ENCODE measurements at regions not wholly inside any gene's neighbourhood (a gene's known extent, or its start where the extent isn't known, plus 50 kb on each side); places are given as distances from the start of the nearest gene placed in this dataset.

DNA sequence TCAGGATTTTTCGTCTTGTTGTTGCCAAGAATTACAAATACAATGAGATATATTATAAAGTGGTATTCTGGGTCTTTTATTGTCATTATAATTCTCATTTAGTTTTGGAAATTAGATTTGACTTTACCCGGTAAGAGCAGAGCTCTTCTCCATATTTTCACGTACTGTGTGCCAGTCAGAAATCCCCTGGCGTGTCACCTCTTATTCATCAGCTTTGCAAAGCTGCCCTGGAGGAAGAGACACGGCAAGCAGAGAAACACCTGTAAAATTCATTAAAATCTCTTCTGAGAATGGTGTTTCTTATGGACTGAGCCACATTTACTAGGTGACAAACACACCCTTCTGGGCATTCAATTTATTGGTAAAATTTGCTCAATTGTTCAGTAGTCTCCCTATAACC, 440.4 kb downstream of the HINT1 start:
- no peak overlapping the region for H3K4me3 ChIP-seq (ENCODE audit: low read length in 2 of 2)
- H3K36me3 ChIP-seq (ENCODE audit: control insufficient read depth in 2 of 2, insufficient read depth in 2 of 2, low read length in 2 of 2), result no peaks in the 10 kb centered on the region
- no peak overlapping the region for H3K27ac ChIP-seq (ENCODE audit: low read length)
- no peaks in the 10 kb centered on the region for H3K27me3 ChIP-seq (ENCODE audit: control insufficient read depth in 1 of 2, insufficient read depth in 2 of 2, low read length in 2 of 2)
- H3K4me1 ChIP-seq (ENCODE audit: control insufficient read depth, insufficient read depth, low read length), result no peaks in the 10 kb centered on the region
- H3K9ac ChIP-seq (ENCODE audit: low read length in 2 of 2), result no peak overlapping the region
- no peaks in the 10 kb centered on the region for H3K9me3 ChIP-seq (ENCODE audit: control insufficient read depth in 2 of 2, low read length in 2 of 2)

- Histone ChIP-seq H3K9ac (ENCODE audit: low read length in 2 of 2) (no peak overlapping the region), H3K4me1 (ENCODE audit: control insufficient read depth, insufficient read depth, low read length) (no peaks in the 10 kb centered on the region), H3K9me3 (ENCODE audit: control insufficient read depth in 2 of 2, low read length in 2 of 2) (no peaks in the 10 kb centered on the region), H3K36me3 (ENCODE audit: control insufficient read depth in 2 of 2, insufficient read depth in 2 of 2, low read length in 2 of 2) (no peaks in the 10 kb centered on the region), H3K27me3 (ENCODE audit: control insufficient read depth in 1 of 2, insufficient read depth in 2 of 2, low read length in 2 of 2) (no peaks in the 10 kb centered on the region), H3K4me3 (ENCODE audit: low read length in 2 of 2) (no peak overlapping the region), H3K27ac (ENCODE audit: low read length) (no peak overlapping the region)
Measured at GRCh38 chr5:130720355-130720754, 444.7 kb downstream of the HINT1 start.

DNA sequence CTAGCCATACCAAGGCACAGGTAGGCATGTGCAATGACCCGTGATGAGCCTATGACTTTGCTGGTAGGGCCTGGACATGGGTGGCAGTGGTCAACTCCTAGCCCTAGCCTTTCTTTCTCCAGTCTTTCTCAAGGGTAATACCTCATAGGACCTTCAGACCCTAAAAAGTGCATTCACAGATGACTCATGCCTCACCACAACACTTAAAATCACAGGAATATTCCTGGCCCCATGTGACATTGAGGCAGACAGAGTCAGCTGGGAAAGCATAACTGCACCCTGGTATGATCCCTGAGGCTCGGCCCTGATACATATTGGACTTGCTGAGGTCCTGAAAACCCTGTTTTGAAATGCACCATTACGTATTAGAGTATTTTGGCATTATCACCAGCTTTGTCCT, 449.5 kb downstream of the HINT1 start:
- no peak overlapping the region for H3K9ac ChIP-seq (ENCODE audit: low read length in 2 of 2)
- H3K27me3 ChIP-seq (ENCODE audit: control insufficient read depth in 1 of 2, insufficient read depth in 2 of 2, low read length in 2 of 2), result no peaks in the 10 kb centered on the region
- H3K4me3 ChIP-seq (ENCODE audit: low read length in 2 of 2), result no peak overlapping the region
- no peaks in the 10 kb centered on the region for H3K4me1 ChIP-seq (ENCODE audit: control insufficient read depth, insufficient read depth, low read length)
- H3K36me3 ChIP-seq (ENCODE audit: control insufficient read depth in 2 of 2, insufficient read depth in 2 of 2, low read length in 2 of 2), result no peaks in the 10 kb centered on the region
- H3K27ac ChIP-seq (ENCODE audit: low read length), result no peak overlapping the region
- H3K9me3 ChIP-seq (ENCODE audit: control insufficient read depth in 2 of 2, low read length in 2 of 2), result no peaks in the 10 kb centered on the region

GRCh38 chr5:130714200-130714599, 450.9 kb downstream of the HINT1 start:
- Histone ChIP-seq H3K4me1 (ENCODE audit: control insufficient read depth, insufficient read depth, low read length) (no peaks in the 10 kb centered on the region), H3K9me3 (ENCODE audit: control insufficient read depth in 2 of 2, low read length in 2 of 2) (no peaks in the 10 kb centered on the region), H3K27ac (ENCODE audit: low read length) (no peak overlapping the region)

GRCh38 chr5:130712324-130712723, 452.7 kb downstream of the HINT1 start:
- H3K4me1 ChIP-seq (ENCODE audit: control insufficient read depth, insufficient read depth, low read length), result no peaks in the 10 kb centered on the region
- no peak overlapping the region for H3K4me3 ChIP-seq (ENCODE audit: low read length in 2 of 2)
- H3K36me3 ChIP-seq (ENCODE audit: control insufficient read depth in 2 of 2, insufficient read depth in 2 of 2, low read length in 2 of 2), result no peaks in the 10 kb centered on the region
- H3K9ac ChIP-seq (ENCODE audit: low read length in 2 of 2), result no peak overlapping the region
- no peak overlapping the region for H3K27ac ChIP-seq (ENCODE audit: low read length)
- no peaks in the 10 kb centered on the region for H3K9me3 ChIP-seq (ENCODE audit: control insufficient read depth in 2 of 2, low read length in 2 of 2)
- H3K27me3 ChIP-seq (ENCODE audit: control insufficient read depth in 1 of 2, insufficient read depth in 2 of 2, low read length in 2 of 2), result no peaks in the 10 kb centered on the region

More at GRCh38 chr5:130714200-130714599, 450.9 kb downstream of the HINT1 start:
- no peak overlapping the region for H3K4me3 ChIP-seq (ENCODE audit: low read length in 2 of 2)
- no peaks in the 10 kb centered on the region for H3K27me3 ChIP-seq (ENCODE audit: control insufficient read depth in 1 of 2, insufficient read depth in 2 of 2, low read length in 2 of 2)
- no peak overlapping the region for H3K9ac ChIP-seq (ENCODE audit: low read length in 2 of 2)
- no peaks in the 10 kb centered on the region for H3K36me3 ChIP-seq (ENCODE audit: control insufficient read depth in 2 of 2, insufficient read depth in 2 of 2, low read length in 2 of 2)

- H3K27me3 ChIP-seq (ENCODE audit: control insufficient read depth in 1 of 2, insufficient read depth in 2 of 2, low read length in 2 of 2), result no peaks in the 10 kb centered on the region
- no peaks in the 10 kb centered on the region for H3K36me3 ChIP-seq (ENCODE audit: control insufficient read depth in 2 of 2, insufficient read depth in 2 of 2, low read length in 2 of 2)
- no peak overlapping the region for H3K9ac ChIP-seq (ENCODE audit: low read length in 2 of 2)
- no peaks in the 10 kb centered on the region for H3K4me1 ChIP-seq (ENCODE audit: control insufficient read depth, insufficient read depth, low read length)
- no peak overlapping the region for H3K27ac ChIP-seq (ENCODE audit: low read length)
- H3K4me3 ChIP-seq (ENCODE audit: low read length in 2 of 2), result no peak overlapping the region
- H3K9me3 ChIP-seq (ENCODE audit: control insufficient read depth in 2 of 2, low read length in 2 of 2), result no peaks in the 10 kb centered on the region
Measured at GRCh38 chr5:130710596-130710995, 454.5 kb downstream of the HINT1 start.

DNA sequence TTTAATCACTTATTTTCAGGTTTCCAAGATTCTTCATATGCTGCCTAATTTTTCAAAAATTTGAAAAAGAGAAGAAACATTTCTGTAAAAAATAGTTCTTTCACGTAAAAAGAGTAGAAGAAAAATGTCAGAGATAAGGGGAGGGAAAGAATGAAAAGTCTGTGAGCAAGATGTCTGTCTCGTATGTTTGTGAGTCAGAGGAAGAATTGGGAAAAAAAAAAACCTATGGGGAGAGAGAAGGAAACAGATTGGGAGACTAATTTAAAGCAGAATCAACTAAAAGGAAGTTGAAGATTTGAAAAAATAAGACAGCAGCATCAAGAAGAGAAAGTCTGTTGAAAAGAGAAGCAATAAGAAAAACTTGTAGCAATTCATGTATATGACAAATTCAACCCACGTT, 456.3 kb downstream of the HINT1 start:
- H3K27me3 ChIP-seq (ENCODE audit: control insufficient read depth in 1 of 2, insufficient read depth in 2 of 2, low read length in 2 of 2), result no peaks in the 10 kb centered on the region
- no peaks in the 10 kb centered on the region for H3K36me3 ChIP-seq (ENCODE audit: control insufficient read depth in 2 of 2, insufficient read depth in 2 of 2, low read length in 2 of 2)
- H3K4me3 ChIP-seq (ENCODE audit: low read length in 2 of 2), result no peak overlapping the region
- no peaks in the 10 kb centered on the region for H3K4me1 ChIP-seq (ENCODE audit: control insufficient read depth, insufficient read depth, low read length)
- no peak overlapping the region for H3K27ac ChIP-seq (ENCODE audit: low read length)
- no peak overlapping the region for H3K9ac ChIP-seq (ENCODE audit: low read length in 2 of 2)
- no peaks in the 10 kb centered on the region for H3K9me3 ChIP-seq (ENCODE audit: control insufficient read depth in 2 of 2, low read length in 2 of 2)

DNA sequence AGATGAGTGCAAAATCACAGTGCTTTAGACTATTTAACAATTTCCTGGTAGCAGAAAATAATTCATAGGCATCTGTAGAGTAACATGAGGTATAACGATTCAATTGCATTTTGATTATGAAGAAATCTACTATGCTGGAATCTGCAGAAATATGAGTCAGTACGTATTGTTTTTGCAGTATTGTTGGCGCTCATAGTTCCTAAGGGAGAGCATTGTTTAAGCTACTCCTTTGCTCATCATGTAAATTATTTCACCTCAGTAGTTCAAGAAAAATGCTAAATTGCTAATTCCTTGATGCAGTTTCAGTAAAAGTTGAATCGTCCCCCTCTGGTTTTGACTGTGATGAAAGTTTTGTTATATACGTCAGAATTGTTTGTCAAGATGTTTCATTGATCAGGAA, 458.4 kb downstream of the HINT1 start:
- Histone ChIP-seq H3K4me1 (ENCODE audit: control insufficient read depth, insufficient read depth, low read length) (no peaks in the 10 kb centered on the region), H3K27ac (ENCODE audit: low read length) (no peak overlapping the region), H3K4me3 (ENCODE audit: low read length in 2 of 2) (no peak overlapping the region), H3K36me3 (ENCODE audit: control insufficient read depth in 2 of 2, insufficient read depth in 2 of 2, low read length in 2 of 2) (no peaks in the 10 kb centered on the region), H3K9me3 (ENCODE audit: control insufficient read depth in 2 of 2, low read length in 2 of 2) (peaks cover 0 to 4% of the 10 kb centered on the region in 2 donors), H3K27me3 (ENCODE audit: control insufficient read depth in 1 of 2, insufficient read depth in 2 of 2, low read length in 2 of 2) (no peaks in the 10 kb centered on the region), H3K9ac (ENCODE audit: low read length in 2 of 2) (no peak overlapping the region)

DNA sequence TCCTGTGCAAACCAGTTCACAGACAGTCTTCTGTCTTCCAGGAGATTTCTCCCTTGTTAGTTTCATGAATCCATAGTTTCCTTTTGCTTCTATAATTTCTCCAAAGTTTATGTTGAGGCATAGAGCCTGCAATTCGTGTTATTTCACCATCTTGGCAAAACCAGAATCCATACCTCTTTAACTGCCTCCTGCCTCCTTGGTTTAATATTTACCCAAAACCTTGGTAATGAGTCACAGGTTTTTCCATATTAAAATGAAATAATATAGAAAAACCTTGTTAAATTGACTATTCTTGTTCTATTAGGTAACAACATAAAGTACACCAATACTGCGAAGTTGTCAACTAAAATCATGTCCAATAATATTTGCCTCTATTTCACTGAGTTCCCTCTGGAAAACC, 459.7 kb downstream of the HINT1 start:
- Histone ChIP-seq H3K4me3 (ENCODE audit: low read length in 2 of 2) (no peak overlapping the region), H3K27ac (ENCODE audit: low read length) (no peak overlapping the region), H3K4me1 (ENCODE audit: control insufficient read depth, insufficient read depth, low read length) (no peaks in the 10 kb centered on the region), H3K36me3 (ENCODE audit: control insufficient read depth in 2 of 2, insufficient read depth in 2 of 2, low read length in 2 of 2) (no peaks in the 10 kb centered on the region), H3K9me3 (ENCODE audit: control insufficient read depth in 2 of 2, low read length in 2 of 2) (peaks cover 0 to 4% of the 10 kb centered on the region in 2 donors), H3K27me3 (ENCODE audit: control insufficient read depth in 1 of 2, insufficient read depth in 2 of 2, low read length in 2 of 2) (no peaks in the 10 kb centered on the region), H3K9ac (ENCODE audit: low read length in 2 of 2) (no peak overlapping the region)

DNA sequence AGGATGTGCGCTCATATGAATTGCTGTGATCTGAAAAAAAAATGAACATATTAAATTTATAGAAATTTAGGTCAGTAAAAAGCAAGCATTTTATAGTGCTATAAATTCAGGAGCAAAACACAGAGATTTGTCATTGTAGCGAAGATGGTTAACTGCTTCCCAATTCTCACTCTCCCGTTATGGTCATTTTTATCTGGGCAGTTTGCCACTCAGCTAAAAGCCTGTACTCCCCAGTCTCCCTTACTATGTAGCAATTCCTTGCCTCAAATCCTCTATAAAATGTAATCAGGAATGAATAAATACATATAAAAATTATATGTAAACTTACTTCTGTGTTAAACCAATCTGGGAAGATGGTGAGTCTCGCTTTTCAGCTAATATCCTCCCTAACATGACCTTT, 471.5 kb downstream of the HINT1 start:
- H3K4me1 ChIP-seq (ENCODE audit: control insufficient read depth, insufficient read depth, low read length), result no peaks in the 10 kb centered on the region
- no peaks in the 10 kb centered on the region for H3K27me3 ChIP-seq (ENCODE audit: control insufficient read depth in 1 of 2, insufficient read depth in 2 of 2, low read length in 2 of 2)
- no peaks in the 10 kb centered on the region for H3K9me3 ChIP-seq (ENCODE audit: control insufficient read depth in 2 of 2, low read length in 2 of 2)
- H3K27ac ChIP-seq (ENCODE audit: low read length), result no peak overlapping the region
- H3K36me3 ChIP-seq (ENCODE audit: control insufficient read depth in 2 of 2, insufficient read depth in 2 of 2, low read length in 2 of 2), result no peaks in the 10 kb centered on the region
- no peak overlapping the region for H3K9ac ChIP-seq (ENCODE audit: low read length in 2 of 2)
- H3K4me3 ChIP-seq (ENCODE audit: low read length in 2 of 2), result no peak overlapping the region

- no peaks in the 10 kb centered on the region for H3K4me1 ChIP-seq (ENCODE audit: control insufficient read depth, insufficient read depth, low read length)
- H3K9ac ChIP-seq (ENCODE audit: low read length in 2 of 2), result no peak overlapping the region
- no peaks in the 10 kb centered on the region for H3K27me3 ChIP-seq (ENCODE audit: control insufficient read depth in 1 of 2, insufficient read depth in 2 of 2, low read length in 2 of 2)
- no peak overlapping the region for H3K4me3 ChIP-seq (ENCODE audit: low read length in 2 of 2)
- H3K36me3 ChIP-seq (ENCODE audit: control insufficient read depth in 2 of 2, insufficient read depth in 2 of 2, low read length in 2 of 2), result no peaks in the 10 kb centered on the region
- no peak overlapping the region for H3K27ac ChIP-seq (ENCODE audit: low read length)
- H3K9me3 ChIP-seq (ENCODE audit: control insufficient read depth in 2 of 2, low read length in 2 of 2), result no peaks in the 10 kb centered on the region
Measured at GRCh38 chr5:130692770-130693169, 472.3 kb downstream of the HINT1 start.

- no peaks in the 10 kb centered on the region for H3K27me3 ChIP-seq (ENCODE audit: control insufficient read depth in 1 of 2, insufficient read depth in 2 of 2, low read length in 2 of 2)
- no peaks in the 10 kb centered on the region for H3K9me3 ChIP-seq (ENCODE audit: control insufficient read depth in 2 of 2, low read length in 2 of 2)
- H3K36me3 ChIP-seq (ENCODE audit: control insufficient read depth in 2 of 2, insufficient read depth in 2 of 2, low read length in 2 of 2), result no peaks in the 10 kb centered on the region
- no peak overlapping the region for H3K4me3 ChIP-seq (ENCODE audit: low read length in 2 of 2)
- H3K9ac ChIP-seq (ENCODE audit: low read length in 2 of 2), result no peak overlapping the region
- no peak overlapping the region for H3K27ac ChIP-seq (ENCODE audit: low read length)
- H3K4me1 ChIP-seq (ENCODE audit: control insufficient read depth, insufficient read depth, low read length), result no peaks in the 10 kb centered on the region
Measured at GRCh38 chr5:130689831-130690230, 475.2 kb downstream of the HINT1 start.

Measured in stomach smooth muscle (tissue), 2 donors.